ENCODE measurements at regions not wholly inside any gene's neighbourhood (a gene's known extent, or its start where the extent isn't known, plus 50 kb on each side); places are given as distances from the start of the nearest gene placed in this dataset.

DNA sequence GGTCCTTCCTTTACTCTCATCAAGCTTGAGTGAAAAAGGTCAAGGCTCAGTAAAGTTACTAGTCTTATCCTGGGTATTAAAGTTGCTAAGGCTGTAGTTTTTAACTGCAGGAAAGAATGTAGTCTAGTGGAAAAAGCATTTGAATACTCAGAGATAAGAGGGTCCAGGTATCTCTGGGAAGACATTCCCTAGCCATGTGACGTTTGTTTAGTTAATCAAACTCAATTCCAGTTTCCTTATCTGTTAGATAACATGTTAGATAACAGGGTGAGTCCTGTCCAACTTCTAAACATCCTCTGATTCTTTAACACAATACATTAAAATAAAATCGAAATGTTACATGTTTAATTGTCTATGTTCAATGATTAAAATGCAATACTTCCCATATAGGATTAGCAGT lies 720.7 kb upstream of the LMO3 start:
- H3K4me1 ChIP-seq (ENCODE audit: control insufficient read depth, insufficient read depth, low read length): peaks cover 14% of the 10 kb centered on the region
- no peak overlapping the region for H3K27ac ChIP-seq (ENCODE audit: low read depth, low read length)
- TF ChIP-seq, protein P1, sequence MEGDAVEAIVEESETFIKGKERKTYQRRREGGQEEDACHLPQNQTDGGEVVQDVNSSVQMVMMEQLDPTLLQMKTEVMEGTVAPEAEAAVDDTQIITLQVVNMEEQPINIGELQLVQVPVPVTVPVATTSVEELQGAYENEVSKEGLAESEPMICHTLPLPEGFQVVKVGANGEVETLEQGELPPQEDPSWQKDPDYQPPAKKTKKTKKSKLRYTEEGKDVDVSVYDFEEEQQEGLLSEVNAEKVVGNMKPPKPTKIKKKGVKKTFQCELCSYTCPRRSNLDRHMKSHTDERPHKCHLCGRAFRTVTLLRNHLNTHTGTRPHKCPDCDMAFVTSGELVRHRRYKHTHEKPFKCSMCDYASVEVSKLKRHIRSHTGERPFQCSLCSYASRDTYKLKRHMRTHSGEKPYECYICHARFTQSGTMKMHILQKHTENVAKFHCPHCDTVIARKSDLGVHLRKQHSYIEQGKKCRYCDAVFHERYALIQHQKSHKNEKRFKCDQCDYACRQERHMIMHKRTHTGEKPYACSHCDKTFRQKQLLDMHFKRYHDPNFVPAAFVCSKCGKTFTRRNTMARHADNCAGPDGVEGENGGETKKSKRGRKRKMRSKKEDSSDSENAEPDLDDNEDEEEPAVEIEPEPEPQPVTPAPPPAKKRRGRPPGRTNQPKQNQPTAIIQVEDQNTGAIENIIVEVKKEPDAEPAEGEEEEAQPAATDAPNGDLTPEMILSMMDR (conservative IDR thresholded peaks at IDR 0.05): no peak
- no peaks in the 10 kb centered on the region for H3K27me3 ChIP-seq (ENCODE audit: control insufficient read depth, insufficient read depth, low read length, poor library complexity, severe bottlenecking)
- H3K4me3 ChIP-seq (ENCODE audit: low read length): no peak overlapping the region
- 40% methylated on average over 2 of the region's 2 CpGs; no CpG with 5 or more reads in 1 of the 2 experiments for WGBS, 2 experiments (ENCODE audit: insufficient coverage in 1 of 2, insufficient read length in 1 of 2)
- no peak for DNase-seq
- Mint-ChIP-seq H3K36me3 (ENCODE audit: low read depth) (no peaks in the 10 kb centered on the region), H3K4me3 (peak overlapping the region; percentile 9), H3K9me3 (peaks cover 5% of the 10 kb centered on the region), H3K4me1 (peaks cover 49% of the 10 kb centered on the region), H3K27me3 (ENCODE audit: insufficient read depth) (no peaks in the 10 kb centered on the region), H3K27ac (peak overlapping the region; percentile 69)
- H3K9me3 ChIP-seq (ENCODE audit: control insufficient read depth, low read length): no peaks in the 10 kb centered on the region
- H3K9ac ChIP-seq (ENCODE audit: extremely low read depth, low read length, poor library complexity, severe bottlenecking): no peak overlapping the region
- no peaks in the 10 kb centered on the region for H3K36me3 ChIP-seq (ENCODE audit: control insufficient read depth, insufficient read depth, low read length)

DNA sequence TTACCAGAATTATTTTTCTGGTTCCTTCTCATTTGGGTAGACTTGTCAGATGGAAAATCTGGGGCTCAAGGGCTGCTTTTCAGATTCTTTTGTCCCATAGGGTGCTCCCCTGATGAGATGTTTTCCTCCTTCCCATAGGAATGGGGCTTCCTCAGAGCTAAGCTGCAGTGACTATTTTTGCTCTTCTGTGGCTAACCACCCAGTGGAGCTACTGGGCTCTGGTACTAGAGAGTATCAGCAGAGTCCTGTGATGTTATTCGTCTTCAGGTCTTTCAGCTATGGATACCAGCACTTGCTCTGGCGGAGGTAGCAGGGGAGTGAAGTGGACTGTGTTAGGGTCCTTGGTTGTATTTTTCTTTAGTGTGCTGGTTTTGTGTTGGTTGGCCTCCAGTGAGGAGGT lies 716.1 kb upstream of the LMO3 start:
- no peaks in the 10 kb centered on the region for H3K27me3 Mint-ChIP-seq (ENCODE audit: insufficient read depth)
- Histone ChIP-seq H3K27me3 (ENCODE audit: control insufficient read depth, insufficient read depth, low read length, poor library complexity, severe bottlenecking) (no peaks in the 10 kb centered on the region), H3K36me3 (ENCODE audit: control insufficient read depth, insufficient read depth, low read length) (no peaks in the 10 kb centered on the region), H3K4me1 (ENCODE audit: control insufficient read depth, insufficient read depth, low read length) (peaks cover 11% of the 10 kb centered on the region), H3K9me3 (ENCODE audit: control insufficient read depth, low read length) (peaks cover 13% of the 10 kb centered on the region), H3K27ac (ENCODE audit: low read depth, low read length) (no peak overlapping the region), H3K4me3 (ENCODE audit: low read length) (no peak overlapping the region), H3K9ac (ENCODE audit: extremely low read depth, low read length, poor library complexity, severe bottlenecking) (no peak overlapping the region)
- TF ChIP-seq, protein P1 (conservative IDR thresholded peaks at IDR 0.05): peak; percentile 44
- H3K27ac Mint-ChIP-seq: peak overlapping the region; percentile 5
- no peak for DNase-seq
- peaks cover 42% of the 10 kb centered on the region for H3K9me3 Mint-ChIP-seq
- H3K4me3 Mint-ChIP-seq: no peak overlapping the region
- peaks cover 11% of the 10 kb centered on the region for H3K36me3 Mint-ChIP-seq (ENCODE audit: low read depth)
- WGBS, 2 experiments (ENCODE audit: insufficient coverage in 1 of 2, insufficient read length in 1 of 2): 92% methylated on average over 2 of the region's 2 CpGs; no CpG with 5 or more reads in 1 of the 2 experiments
- H3K4me1 Mint-ChIP-seq: peaks cover 40% of the 10 kb centered on the region

DNA sequence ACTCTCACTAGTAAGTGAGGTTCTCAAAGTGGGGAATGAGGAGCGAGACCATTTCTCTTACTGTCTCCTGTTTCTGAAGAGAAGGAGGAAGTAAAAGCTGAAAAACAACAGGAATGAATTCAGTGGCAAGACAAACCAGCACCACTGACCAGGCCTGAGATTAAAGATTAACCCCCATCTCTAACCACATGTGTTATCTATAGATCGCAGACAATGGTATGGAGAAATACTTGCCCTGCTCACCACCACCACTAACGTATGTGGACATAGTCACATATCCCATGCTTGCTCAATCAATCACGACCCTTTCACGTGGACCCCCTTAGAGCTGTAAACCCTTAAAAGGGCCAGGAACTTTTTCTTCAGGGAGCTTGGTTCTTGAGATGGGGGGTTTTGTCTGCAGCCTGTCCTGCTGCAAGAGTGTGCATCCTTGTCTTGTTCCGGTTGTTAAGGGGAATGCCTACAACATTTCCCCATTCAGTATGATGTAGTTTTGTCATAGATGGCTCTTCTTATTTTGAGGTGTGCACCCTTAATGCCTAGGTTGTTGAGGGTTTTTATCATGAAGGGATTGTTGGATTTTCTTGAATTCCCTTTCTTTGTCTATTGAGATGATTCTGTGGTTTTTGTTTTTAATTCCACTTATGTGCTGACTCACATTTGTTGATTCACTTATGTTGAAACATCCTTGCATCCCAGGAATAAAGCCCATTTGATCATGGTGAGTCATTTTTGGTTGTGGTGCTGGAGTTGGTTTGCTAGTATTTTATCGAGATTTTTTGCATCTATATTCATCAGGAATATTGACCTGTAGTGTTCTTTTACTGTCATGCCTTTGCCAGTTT lies 698.8 kb upstream of the LMO3 start:
- Histone ChIP-seq H3K27ac (ENCODE audit: low read depth, low read length) (no peak overlapping the region), H3K9me3 (ENCODE audit: control insufficient read depth, low read length) (peaks cover 25% of the 10 kb centered on the region), H3K4me3 (ENCODE audit: low read length) (peak overlapping the region; percentile 26), H3K36me3 (ENCODE audit: control insufficient read depth, insufficient read depth, low read length) (no peaks in the 10 kb centered on the region), H3K27me3 (ENCODE audit: control insufficient read depth, insufficient read depth, low read length, poor library complexity, severe bottlenecking) (no peaks in the 10 kb centered on the region), H3K4me1 (ENCODE audit: control insufficient read depth, insufficient read depth, low read length) (no peaks in the 10 kb centered on the region), H3K9ac (ENCODE audit: extremely low read depth, low read length, poor library complexity, severe bottlenecking) (no peak overlapping the region)
- Mint-ChIP-seq H3K27me3 (ENCODE audit: insufficient read depth) (no peaks in the 10 kb centered on the region), H3K4me3 (no peak overlapping the region), H3K27ac (no peak overlapping the region), H3K4me1 (no peaks in the 10 kb centered on the region), H3K9me3 (peaks cover 46% of the 10 kb centered on the region), H3K36me3 (ENCODE audit: low read depth) (peaks cover 21% of the 10 kb centered on the region)
- TF ChIP-seq, protein P1 (conservative IDR thresholded peaks at IDR 0.05): no peak
- no peak for DNase-seq
- WGBS, 2 experiments (ENCODE audit: insufficient coverage in 1 of 2, insufficient read length in 1 of 2): 92 to 100% methylated on average over 1 to 7 of the region's 7 CpGs

All from endodermal cell (in vitro differentiated cells).